GM19025 (cell line): ENCODE measurements at regions not wholly inside any gene's neighbourhood (a gene's known extent, or its start where the extent isn't known, plus 50 kb on each side); places are given as distances from the start of the nearest gene placed in this dataset.

Experiments
- ATAC-seq: cut with Tn5 transposase; IDR thresholded peaks from one replicate; pipeline ENCODE4 v1.9.1; 2021; ENCODE audit warnings: mild to moderate bottlenecking, low read depth, moderate library complexity; ENCODE audit not compliant: unreplicated experiment

DNA sequence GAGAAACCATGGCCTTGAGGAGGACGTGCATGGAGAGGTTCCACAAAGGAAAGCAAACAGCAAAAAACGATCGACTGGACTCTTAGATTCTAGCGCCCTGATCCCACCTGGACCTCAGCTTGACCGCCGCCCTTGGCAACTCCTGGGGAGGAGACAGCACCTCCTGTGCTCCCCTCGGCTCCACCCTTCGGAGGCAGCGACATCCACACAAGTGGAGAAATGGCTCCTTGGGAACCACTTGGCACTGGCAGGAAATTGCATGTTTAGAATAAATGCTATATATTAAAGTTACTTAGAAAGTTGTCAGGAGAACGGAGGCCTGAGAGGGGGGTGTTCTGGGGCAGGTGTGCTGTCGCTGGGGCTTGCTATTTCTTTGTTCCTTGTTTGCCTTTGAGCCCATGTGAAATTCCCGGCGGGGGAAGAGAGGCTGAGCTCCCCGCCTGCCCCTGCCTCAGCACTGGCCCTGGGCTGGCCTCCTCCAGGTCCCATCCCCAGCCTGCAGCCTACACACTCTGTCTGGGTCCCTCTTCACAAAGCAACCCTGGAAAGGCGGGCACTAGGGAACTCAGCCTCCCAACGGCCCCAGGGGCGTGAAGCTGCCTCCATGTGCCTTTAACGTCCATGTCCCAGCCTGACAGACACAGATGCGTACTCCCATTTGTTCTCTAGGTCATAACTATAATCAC lies 395.3 kb downstream of the BRD1 start:
- ATAC-seq: no peak

DNA sequence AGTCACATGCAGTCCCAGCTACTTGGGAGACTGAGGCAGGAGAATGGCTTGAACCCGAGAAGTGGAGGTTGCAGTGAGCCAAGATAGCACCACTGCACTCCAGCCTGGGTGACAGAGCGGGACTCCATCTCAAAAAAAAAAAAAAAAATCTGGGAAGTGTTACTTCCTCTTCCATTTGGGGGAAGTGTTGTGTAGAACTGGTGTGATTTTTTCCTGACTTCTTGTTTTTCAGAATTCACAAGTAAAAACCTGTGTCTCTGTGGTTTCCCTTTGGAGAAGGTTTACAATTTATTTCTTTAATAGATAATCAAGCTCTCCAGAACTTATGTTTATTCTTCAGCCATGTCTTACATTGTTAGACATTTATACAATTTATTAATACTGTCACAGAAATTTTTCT lies 396.1 kb downstream of the BRD1 start:
- ATAC-seq: no peak

DNA sequence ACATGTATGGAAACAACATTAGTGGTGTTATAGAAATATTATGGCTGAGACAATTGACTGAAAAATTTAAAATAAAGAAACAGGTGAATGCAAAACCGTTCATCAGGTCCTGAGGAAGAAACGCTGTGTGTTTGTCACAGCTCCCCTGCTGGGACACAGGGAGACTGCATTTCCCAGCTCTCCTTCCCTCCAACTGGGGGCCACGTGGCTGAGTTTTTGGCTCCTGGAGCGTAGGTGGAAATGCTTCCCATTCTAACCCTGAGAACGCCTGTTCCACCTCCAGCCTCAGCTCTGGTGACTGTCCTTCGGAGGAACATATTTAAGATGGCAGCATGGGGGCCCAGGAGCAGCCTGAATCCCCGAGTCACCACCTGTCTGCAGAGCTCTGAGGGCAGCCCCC lies 398.6 kb downstream of the BRD1 start:
- ATAC-seq: no peak

DNA sequence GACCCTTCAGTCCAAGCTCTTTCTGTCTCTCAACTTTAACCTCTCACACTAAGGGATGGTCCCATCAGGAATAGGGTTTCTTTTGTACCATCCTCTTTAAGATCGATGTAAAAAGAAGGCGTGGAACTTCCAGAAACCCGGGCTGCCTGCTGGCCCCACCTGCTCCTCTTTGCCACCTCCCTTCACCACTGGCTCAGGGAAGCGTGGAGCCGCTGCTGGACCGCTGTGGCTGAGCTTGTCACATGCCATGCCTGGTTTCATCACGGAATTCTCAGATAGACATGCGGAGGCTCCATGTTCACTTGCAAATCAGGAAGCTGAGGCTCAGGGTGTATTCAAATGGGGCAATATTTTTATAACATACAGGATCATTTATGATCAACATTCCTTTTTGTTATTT lies 399.7 kb downstream of the BRD1 start:
- ATAC-seq: no peak

DNA sequence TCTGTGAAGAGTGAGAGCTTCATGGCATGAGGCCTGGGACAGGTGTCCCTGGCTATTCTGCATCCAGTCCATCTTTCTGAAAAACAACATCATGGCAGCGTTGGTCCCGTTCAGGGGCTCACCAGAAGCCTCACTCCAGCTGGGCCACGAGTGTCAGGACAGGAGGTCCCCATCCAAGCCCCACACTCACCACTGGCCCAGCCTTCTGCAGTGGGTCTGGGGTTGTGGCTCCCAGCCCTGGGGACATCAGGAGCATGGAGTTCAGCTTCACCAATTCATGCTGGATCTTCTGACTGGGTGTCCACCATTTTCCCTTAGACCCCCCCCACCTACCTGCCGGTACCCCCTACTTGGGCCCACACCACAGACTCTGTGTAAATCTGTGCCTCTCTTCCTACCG lies 400.3 kb downstream of the BRD1 start:
- no peak for ATAC-seq

DNA sequence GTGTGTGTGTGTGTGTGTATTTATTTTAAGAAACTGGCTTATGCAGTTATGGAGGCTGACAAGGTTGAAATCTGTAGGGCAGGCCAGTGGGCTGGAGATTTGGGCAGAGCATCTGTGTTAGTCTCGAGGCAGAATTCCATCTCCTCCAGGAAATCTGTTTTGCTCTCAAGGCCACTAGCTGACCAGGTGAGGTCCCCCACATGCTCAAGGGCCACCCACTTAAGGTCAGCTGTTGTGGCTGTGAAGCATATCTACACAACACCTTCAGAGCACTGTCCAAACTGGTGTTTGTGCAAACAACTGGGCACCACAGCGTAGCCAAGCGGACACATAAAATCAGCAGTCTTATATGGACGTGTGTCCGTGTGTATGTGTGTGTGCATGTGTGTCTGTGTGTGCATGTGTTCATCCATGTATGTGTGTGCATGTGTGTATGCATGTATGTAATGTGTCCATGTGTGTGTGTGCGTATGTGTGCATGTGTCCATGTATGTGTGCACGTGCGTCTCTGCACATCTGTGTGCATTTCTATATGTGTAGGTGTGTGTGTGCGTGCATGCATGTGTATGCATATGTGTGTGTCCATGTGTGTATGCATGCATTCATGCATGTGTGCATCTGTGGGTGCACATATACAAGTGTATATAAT lies 400.9 kb downstream of the BRD1 start:
- ATAC-seq: no peak

DNA sequence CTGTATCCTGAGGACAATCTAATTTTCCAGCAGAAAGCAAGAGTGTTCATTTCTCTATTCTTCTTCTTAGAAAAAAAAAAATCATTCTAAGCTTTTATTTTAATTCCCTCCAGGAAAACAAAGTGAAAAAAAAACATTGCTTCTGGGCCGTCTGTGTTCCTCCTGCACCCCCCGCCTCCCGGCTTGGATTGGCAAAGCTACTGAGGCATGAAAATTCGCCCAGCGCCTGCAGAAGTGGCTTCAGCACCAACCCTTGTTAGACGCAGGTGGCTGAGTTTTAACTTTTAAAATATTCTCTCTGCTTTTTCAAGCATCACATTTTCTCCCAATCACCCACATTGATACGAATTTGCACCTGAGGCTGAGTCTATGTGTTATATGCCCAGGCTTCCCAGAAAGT lies 401.6 kb downstream of the BRD1 start:
- no peak for ATAC-seq

DNA sequence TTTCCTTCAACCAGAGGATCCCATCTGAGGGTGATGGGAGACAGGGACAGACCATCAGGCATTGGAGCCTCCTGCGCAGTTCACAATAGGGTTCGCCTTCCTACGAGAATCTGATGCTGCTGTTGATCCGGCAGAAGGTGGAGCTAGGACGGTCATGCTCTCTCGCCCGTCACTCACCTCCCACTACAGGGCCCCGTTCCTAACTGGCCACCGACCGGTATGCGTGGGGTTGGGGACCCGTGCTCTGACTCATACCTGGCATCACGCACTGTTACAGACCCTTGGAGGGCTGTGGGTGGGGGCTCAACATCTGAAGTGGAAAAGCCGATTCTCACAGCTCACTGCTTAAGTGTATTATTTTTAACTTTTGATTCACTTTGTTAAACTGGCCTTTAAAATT lies 402.3 kb downstream of the BRD1 start:
- ATAC-seq: no peak

DNA sequence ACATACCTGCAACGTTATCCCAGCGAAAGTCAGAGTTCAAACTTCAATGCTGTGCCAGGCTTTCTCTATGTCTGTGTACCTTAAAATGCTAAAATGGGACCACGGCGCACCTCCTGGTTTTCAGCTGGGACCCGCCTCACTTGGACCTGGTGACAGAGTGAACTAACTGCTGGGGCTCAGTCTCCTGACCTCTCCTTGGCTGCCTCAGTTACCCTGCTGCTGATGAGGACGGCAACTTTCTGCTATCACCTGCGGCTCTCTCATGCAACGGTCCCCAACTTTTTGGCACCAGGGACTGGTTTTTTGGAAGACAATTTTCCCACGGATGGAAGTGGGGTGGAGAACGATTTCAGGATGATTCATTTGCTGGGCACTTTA lies 402.8 kb downstream of the BRD1 start:
- ATAC-seq: no peak

DNA sequence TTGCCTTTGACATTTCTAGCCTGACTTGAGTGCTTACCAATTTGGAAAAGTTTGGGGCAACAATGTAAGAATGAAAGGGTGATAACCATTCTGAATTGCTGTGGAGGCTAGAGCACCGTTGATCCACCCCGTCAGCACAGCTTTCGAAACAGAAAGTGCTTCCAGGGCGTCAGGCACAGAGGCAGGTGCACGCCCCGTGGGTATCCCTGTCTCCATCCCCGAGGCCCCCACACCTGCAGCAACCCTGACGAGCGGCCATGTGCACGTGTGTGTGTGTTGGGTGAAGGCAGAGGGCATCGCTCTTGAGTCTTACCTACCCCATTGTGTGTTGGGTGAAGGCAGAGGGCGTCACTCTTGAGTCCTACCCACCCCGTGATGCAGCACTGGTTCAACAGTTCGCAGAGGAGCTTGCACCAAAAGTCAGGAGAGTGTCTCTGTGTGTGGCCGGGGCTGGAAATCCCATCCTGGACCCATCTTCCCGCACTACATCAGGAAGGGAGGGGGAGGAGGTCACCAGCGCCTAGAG lies 404.5 kb downstream of the BRD1 start:
- no peak for ATAC-seq

DNA sequence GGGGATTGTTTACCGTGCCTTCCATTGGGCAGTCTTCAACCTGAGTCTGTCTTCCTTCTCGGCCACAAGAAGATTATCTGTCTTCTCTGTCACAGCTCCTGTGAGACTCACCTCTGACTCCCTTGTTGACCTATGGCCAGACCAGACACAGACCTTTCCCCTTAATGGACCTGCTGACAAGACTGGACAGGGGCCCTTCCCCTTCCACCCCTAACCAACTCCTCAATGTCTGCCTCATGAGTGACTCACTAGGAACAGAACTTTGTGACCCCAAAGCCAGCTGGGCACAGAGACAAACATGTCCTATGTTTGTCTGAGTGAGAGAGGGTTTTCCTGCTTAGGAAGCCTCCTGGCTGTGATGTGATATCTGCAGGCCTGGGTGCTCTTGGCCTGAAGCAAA lies 405.0 kb downstream of the BRD1 start:
- ATAC-seq: no peak

DNA sequence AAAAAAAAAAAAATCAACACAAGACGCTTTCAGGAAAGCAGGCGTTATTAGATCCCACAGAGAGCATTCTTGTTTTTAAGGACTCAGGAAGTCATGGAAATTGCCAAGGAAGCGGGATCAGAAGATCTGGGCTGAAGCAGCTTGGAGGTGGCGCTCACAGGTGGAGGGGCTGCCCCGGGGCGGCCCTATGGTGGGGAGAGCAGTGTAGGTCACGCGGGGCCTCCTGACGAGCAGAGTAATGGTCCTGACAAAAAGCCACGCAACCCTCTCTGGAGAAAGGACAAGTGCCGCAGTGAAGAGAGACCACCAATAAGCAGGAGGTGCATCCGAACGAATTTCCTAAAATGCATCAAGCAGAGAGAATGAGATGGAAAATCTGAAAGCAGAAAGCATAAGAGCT lies 407.0 kb downstream of the BRD1 start:
- no peak for ATAC-seq

DNA sequence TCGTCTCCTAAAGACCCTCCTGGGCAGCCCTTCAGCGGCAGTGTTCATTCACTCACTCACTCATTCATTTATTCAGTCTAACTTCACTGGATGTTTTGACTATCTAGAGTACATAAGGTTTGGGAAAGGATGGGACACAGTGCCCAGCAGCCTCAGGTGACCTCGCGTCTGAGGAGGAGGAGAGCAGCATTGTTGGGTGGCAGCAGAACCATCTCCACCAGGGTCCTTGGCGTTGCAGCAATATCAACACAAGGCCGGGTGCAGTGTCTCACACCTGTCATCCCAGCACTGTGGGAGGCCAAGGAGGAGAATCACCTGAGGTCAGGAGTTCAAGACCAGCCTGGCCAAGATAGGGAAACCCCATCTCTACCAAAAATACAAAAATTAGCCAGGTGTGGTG lies 408.0 kb downstream of the BRD1 start:
- no peak for ATAC-seq

DNA sequence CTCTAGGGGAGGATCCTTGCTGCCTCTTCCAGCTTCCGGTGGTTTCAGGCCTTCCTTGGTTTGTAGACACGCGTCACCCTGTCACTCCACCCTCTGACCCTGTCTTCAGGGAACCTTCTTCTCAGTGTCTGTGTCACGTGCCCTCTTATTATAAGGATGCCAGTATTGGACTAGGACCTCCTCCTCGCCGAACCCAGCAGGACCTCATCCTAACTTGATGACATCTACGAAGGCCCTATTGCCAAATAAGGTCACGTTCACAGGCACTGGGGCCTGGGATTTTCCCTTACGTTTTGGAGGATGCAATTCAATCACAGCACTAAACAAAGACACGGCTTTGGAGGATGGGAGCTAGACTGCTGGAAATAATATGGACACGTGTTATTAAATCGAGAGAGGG lies 408.7 kb downstream of the BRD1 start:
- ATAC-seq: no peak

DNA sequence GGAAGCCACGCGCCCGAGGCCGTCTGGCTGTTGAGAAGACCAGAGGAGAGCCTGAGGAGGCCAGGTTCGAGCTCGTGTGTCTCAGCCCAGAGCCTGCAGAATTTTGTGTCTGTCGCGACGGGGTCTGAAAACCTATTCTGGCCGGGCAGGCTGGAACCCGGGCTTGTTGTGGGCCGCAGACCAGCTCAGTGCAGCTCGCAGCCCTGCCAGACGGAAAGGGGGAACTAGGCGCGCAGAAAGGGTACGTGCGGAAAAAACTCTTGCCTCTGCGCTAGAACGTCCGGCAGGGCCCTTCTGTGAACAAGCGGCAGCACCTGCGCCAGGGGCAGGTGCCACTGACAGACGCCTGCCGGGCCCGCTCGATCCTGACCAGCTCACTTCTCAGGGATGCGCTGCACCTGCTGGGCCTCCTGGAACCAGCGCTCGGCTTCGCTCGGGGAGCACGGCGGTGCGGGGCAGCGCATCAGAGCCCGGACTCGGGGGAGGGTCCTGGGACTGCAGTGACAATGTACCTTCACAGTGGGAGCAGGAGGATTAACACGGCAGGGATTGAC lies 409.3 kb downstream of the BRD1 start:
- no peak for ATAC-seq

DNA sequence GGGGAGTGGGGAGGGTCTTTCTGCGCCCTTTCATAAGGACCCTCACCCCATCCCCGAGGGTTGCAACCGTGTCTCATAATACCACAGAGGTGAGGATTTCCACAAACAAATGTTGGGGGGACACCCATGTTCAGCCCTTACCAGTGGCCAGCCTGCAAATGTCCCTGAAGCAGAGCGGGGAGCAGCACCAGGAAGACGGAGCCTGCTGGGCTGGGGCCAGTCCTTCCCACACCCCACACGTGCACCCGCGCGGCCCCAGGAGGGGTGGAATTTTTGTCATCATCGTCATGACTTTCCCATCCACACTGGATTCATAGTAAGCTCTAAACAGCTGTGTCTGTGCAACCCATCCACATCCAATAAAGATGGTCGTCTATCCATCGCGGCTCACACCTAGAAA lies 409.8 kb downstream of the BRD1 start:
- ATAC-seq: no peak

DNA sequence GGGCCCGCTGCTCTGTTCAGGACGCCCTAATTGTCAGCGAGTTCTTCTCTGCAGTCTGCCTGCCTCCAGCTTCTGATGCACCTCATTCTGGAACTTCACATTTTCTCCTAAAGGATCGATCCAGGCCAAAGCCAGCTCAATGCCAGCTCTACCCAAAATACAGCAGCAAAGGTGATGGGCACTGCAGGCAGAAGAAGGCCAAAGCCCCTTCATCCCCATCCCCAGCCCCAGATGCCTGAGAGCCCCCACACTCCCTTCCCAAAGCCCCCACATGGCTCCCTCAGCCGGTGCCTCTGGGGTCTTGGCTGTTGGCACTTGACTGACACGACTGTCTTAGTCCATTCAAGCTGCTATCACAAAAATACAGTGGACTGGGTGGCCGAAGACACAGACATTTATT lies 410.3 kb downstream of the BRD1 start:
- no peak for ATAC-seq

DNA sequence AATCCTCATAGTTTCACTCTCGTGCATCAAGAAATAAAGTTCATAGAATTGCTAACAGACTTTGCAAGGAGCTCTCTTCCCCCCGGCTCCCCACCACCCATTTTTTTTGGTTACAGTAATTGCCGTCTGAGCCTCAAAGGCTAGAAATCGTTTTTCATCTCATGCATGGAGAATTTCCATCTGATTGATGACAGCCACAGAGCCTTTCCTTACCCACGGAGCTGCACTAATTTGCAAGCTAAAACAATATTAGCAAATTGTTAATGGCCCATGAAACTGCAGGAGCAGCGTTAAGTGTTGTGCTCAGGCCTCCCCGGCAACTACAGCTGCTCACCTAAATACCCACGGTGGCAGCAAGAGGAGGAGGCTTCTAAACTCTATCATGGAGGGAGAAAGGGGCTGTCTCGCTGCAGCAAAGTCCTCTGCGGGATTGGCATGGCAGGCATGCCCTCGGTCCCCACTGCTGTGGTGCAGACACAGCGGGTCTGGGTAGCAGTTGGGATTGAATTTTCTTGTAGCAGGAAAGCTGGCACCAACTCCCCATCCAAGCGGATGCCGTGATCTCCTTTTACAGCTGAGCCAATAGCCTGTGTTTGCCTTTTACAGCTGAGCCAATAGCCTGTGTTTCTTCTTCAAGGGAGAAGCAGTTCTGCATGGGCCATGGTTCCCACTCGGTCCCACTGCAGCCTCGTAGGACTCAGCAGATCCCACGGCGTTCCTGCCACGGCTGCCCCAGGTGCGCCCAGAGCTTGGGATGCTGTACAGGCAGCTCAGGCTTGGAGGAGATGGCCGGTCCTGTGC lies 412.3 kb downstream of the BRD1 start:
- ATAC-seq: no peak

DNA sequence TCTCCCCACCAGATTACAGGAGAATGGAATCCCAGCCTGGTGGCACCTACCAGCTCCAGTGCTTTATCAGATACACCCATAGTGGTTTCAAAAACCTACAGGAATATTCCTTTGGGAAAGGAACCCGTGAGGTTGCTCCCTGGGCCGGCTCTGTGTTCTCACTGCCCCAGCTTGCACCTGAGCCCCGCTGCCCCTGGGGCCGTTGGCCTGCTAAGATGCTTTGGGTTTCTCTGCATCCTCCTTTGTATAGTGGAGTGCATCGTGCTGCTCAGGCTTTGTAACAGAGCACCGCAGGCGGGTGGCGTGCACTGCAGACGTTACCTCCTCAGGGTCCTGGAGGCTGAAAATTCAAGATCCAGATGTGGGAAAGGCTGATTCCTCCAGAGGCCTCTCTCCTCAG lies 414.1 kb downstream of the BRD1 start:
- ATAC-seq: no peak

DNA sequence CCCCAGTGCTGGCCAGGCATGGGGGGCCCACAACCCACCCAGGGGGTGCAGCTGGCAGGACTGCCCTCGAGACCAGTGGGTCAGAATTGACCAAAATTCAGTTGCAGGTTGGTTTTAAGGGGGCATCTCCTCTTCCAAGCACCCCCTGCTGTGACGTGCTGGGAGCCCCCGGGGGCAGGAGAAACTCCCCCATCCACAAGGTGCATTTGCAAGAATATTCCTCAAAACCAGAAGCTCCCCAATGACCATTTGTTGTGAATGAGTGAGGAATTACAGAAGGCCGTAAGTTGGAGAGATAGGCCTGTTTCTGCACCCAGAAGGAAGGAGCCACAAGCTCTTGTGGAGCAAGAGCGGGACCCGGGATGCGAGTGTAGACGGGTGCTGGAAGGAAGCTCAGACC lies 414.5 kb downstream of the BRD1 start:
- no peak for ATAC-seq

DNA sequence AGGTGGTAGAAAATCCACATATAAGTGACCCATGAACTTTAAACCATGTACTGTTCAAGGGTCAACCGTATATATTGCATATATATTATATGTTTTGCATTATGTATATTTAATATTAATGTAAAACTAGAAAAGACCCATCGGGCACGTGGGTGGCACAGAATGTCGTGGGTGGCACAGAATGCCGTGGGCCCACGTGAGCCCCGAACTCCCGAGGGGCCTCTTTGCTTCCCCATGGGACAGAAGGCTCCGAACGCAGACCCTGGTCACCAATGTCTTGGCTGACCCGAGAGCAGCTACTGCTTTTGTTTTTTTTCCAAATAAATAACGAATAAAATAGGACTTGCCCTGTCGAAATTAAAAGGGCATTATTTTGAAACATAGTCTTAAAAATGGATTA lies 415.4 kb downstream of the BRD1 start:
- ATAC-seq: no peak
